NT2/D1 (cell line): ENCODE measurements at regions not wholly inside any gene's neighbourhood (a gene's known extent, or its start where the extent isn't known, plus 50 kb on each side); places are given as distances from the start of the nearest gene placed in this dataset.

Experiments used
- DNase-seq: peaks from one replicate; pipeline ENCODE4 v3.0.0-alpha.2; 2011; ENCODE audit warnings: low read depth, low spot score
- H3K27me3 ChIP-seq: 2 replicates; pipeline ENCODE4 v1.6.0; 2011; ENCODE audit warnings: mild to moderate bottlenecking; ENCODE audit not compliant: insufficient read length, insufficient read depth
- H3K36me3 ChIP-seq: 2 replicates; pipeline ENCODE4 v1.6.1; 2011; ENCODE audit warnings: mild to moderate bottlenecking, low read length, mixed read lengths; ENCODE audit not compliant: insufficient read depth, insufficient read length
- H3K4me1 ChIP-seq: 2 replicates; pipeline ENCODE4 v1.5.1; 2011; ENCODE audit not compliant: insufficient read depth, insufficient read length
- H3K4me3 ChIP-seq: 2 replicates; pipeline ENCODE4 v1.5.1; 2011; ENCODE audit warnings: low read depth; ENCODE audit not compliant: insufficient read length
- H3K9ac ChIP-seq: 2 replicates; pipeline ENCODE4 v1.6.0; 2011; ENCODE audit warnings: low read depth; ENCODE audit not compliant: insufficient read length
- H3K9me3 ChIP-seq: 2 replicates; pipeline ENCODE4 v1.5.1; 2011; ENCODE audit warnings: mild to moderate bottlenecking, low read length; ENCODE audit not compliant: insufficient read depth
- SUZ12 ChIP-seq: IDR thresholded peaks from 2 replicates; pipeline ENCODE4 v1.6.1; 2011; ENCODE audit not compliant: insufficient read length, insufficient read depth; ENCODE audit errors: extremely low read depth
- YY1 ChIP-seq: IDR thresholded peaks from 2 replicates; pipeline ENCODE4 v1.6.1; 2011; ENCODE audit not compliant: insufficient read length, insufficient read depth
- ZNF274 ChIP-seq: IDR thresholded peaks from 2 replicates; pipeline ENCODE4 v1.6.1; 2011; ENCODE audit warnings: mild to moderate bottlenecking, low read depth, low read length

- Histone ChIP-seq H3K36me3 (no peaks in the 10 kb centered on the region), H3K4me1 (peaks cover 4% of the 10 kb centered on the region), H3K4me3 (no peak overlapping the region), H3K27me3 (no peaks in the 10 kb centered on the region), H3K9me3 (peaks cover 7% of the 10 kb centered on the region; the same call in 1 of the 2 replicates), H3K9ac (no peak overlapping the region)
- TF ChIP-seq SUZ12: no peak
- TF ChIP-seq YY1: no peak
- TF ChIP-seq ZNF274: no peak
- DNase-seq: no peak
These were observed 55.9 kb upstream of the MEF2A start for GRCh38 chr15:99509686-99510461.

GRCh38 chr15:99511531-99511865 is 54.3 kb upstream of the MEF2A start:
- Histone ChIP-seq H3K9ac (no peak overlapping the region), H3K9me3 (peaks cover 7% of the 10 kb centered on the region; the same call in 1 of the 2 replicates), H3K27me3 (no peaks in the 10 kb centered on the region), H3K4me1 (no peaks in the 10 kb centered on the region), H3K4me3 (no peak overlapping the region), H3K36me3 (no peaks in the 10 kb centered on the region)
- TF ChIP-seq ZNF274: no peak
- TF ChIP-seq SUZ12: no peak
- no peak for TF ChIP-seq YY1
- DNase-seq: no peak

GRCh38 chr15:99511866-99512661 is 53.7 kb upstream of the MEF2A start:
- Histone ChIP-seq H3K9ac (no peak overlapping the region), H3K4me3 (no peak overlapping the region), H3K36me3 (no peaks in the 10 kb centered on the region), H3K9me3 (peaks cover 7% of the 10 kb centered on the region; the same call in 1 of the 2 replicates), H3K27me3 (no peaks in the 10 kb centered on the region), H3K4me1 (no peaks in the 10 kb centered on the region)
- no peak for TF ChIP-seq ZNF274
- TF ChIP-seq YY1: no peak
- no peak for TF ChIP-seq SUZ12
- no peak for DNase-seq

- peak; percentile 30 for DNase-seq
- Histone ChIP-seq H3K4me3 (no peak overlapping the region), H3K36me3 (no peaks in the 10 kb centered on the region), H3K9me3 (peaks cover 7% of the 10 kb centered on the region; the same call in 1 of the 2 replicates), H3K4me1 (no peaks in the 10 kb centered on the region), H3K27me3 (no peaks in the 10 kb centered on the region), H3K9ac (no peak overlapping the region)
- no peak for TF ChIP-seq YY1
- TF ChIP-seq SUZ12: no peak
- TF ChIP-seq ZNF274: no peak
These were observed 51.5 kb upstream of the MEF2A start for GRCh38 chr15:99514306-99514705.
